ENCODE measurements at regions not wholly inside any gene's neighbourhood (a gene's known extent, or its start where the extent isn't known, plus 50 kb on each side); places are given as distances from the start of the nearest gene placed in this dataset.
"Not testable (repeated sequence)": the region's sequence is repeated elsewhere in the genome, so short reads cannot be mapped to it uniquely, and the experiment has no call there.

GRCh38 chr4:151857368-151857767, 96.6 kb upstream of the GATB start:
- in situ Hi-C loops (cut with MboI; ENCODE audit: low sequenced_read_pairs) = no loop called here
- no peak for DNase-seq (ENCODE audit: low spot score in 2 of 2)
- no peaks in the 10 kb centered on the region for H3K36me3 ChIP-seq (replicated peaks)
- H3K4me3 ChIP-seq = no peak overlapping the region
- no peaks in the 10 kb centered on the region for H3K4me1 ChIP-seq
- H3K27me3 ChIP-seq (ENCODE audit: low read depth) = 0 out of 2 replicates have a peak, but pooled peaks cover 5% of the 10 kb centered on the region
- H3K9me3 ChIP-seq = no peaks in the 10 kb centered on the region; the same call in 1 of the 2 replicates

GRCh38 chr4:151855747-151856146, 94.9 kb upstream of the GATB start:
- H3K4me3 ChIP-seq = no peak overlapping the region
- in situ Hi-C loops (cut with MboI; ENCODE audit: low sequenced_read_pairs) = no loop called here

GRCh38 chr4:151854731-151855130, 93.9 kb upstream of the GATB start:
- no peak for DNase-seq (ENCODE audit: low spot score in 2 of 2)
- H3K4me1 ChIP-seq = no peaks in the 10 kb centered on the region
- no peak overlapping the region for H3K4me3 ChIP-seq
- no peaks in the 10 kb centered on the region for H3K36me3 ChIP-seq (replicated peaks)
- H3K9me3 ChIP-seq = no peaks in the 10 kb centered on the region
- H3K27me3 ChIP-seq (ENCODE audit: low read depth) = peaks cover 5% of the 10 kb centered on the region; the same call in 1 of the 2 replicates
- in situ Hi-C loops (cut with MboI; ENCODE audit: low sequenced_read_pairs) = no loop called here

More at GRCh38 chr4:151855747-151856146, 94.9 kb upstream of the GATB start:
- H3K9me3 ChIP-seq = no peaks in the 10 kb centered on the region; the same call in 1 of the 2 replicates
- no peak for DNase-seq (ENCODE audit: low spot score in 2 of 2)
- H3K36me3 ChIP-seq (replicated peaks) = no peaks in the 10 kb centered on the region
- H3K4me1 ChIP-seq = no peaks in the 10 kb centered on the region
- H3K27me3 ChIP-seq (ENCODE audit: low read depth) = peaks cover 8% of the 10 kb centered on the region; the same call in 1 of the 2 replicates

- no peak overlapping the region for H3K4me3 ChIP-seq
- H3K9me3 ChIP-seq = no peaks in the 10 kb centered on the region
- H3K27me3 ChIP-seq (ENCODE audit: low read depth) = peaks cover 3% of the 10 kb centered on the region; the same call in 1 of the 2 replicates
- no peaks in the 10 kb centered on the region for H3K36me3 ChIP-seq (replicated peaks)
- in situ Hi-C loops (cut with MboI; ENCODE audit: low sequenced_read_pairs) = no loop called here
- DNase-seq (ENCODE audit: low spot score in 2 of 2) = no peak
- H3K4me1 ChIP-seq = no peaks in the 10 kb centered on the region
Measured at GRCh38 chr4:151853034-151853433, 92.2 kb upstream of the GATB start.

GRCh38 chr4:151852202-151852601, 91.4 kb upstream of the GATB start:
- H3K4me1 ChIP-seq = no peaks in the 10 kb centered on the region
- no peaks in the 10 kb centered on the region for H3K36me3 ChIP-seq (replicated peaks)
- H3K4me3 ChIP-seq = no peak overlapping the region
- H3K27me3 ChIP-seq (ENCODE audit: low read depth) = peaks cover 3% of the 10 kb centered on the region; the same call in 1 of the 2 replicates
- H3K9me3 ChIP-seq = no peaks in the 10 kb centered on the region
- DNase-seq (ENCODE audit: low spot score in 2 of 2) = no peak
- in situ Hi-C loops (cut with MboI; ENCODE audit: low sequenced_read_pairs) = no loop called here

- peaks cover 6% of the 10 kb centered on the region; the same call in 1 of the 2 replicates for H3K27me3 ChIP-seq (ENCODE audit: low read depth)
- H3K9me3 ChIP-seq = no peaks in the 10 kb centered on the region
- H3K4me3 ChIP-seq = no peak overlapping the region
- DNase-seq (ENCODE audit: low spot score in 2 of 2) = no peak
- no peaks in the 10 kb centered on the region for H3K36me3 ChIP-seq (replicated peaks)
- no peaks in the 10 kb centered on the region for H3K4me1 ChIP-seq
- in situ Hi-C loops (cut with MboI; ENCODE audit: low sequenced_read_pairs) = no loop called here
Measured at GRCh38 chr4:151851354-151851753, 90.5 kb upstream of the GATB start.

GRCh38 chr4:151850791-151851213, 90.0 kb upstream of the GATB start:
- no peaks in the 10 kb centered on the region for H3K36me3 ChIP-seq (replicated peaks)
- H3K4me1 ChIP-seq = no peaks in the 10 kb centered on the region
- no peaks in the 10 kb centered on the region for H3K9me3 ChIP-seq
- in situ Hi-C loops (cut with MboI; ENCODE audit: low sequenced_read_pairs) = no loop called here
- DNase-seq (ENCODE audit: low spot score in 2 of 2) = no peak
- no peak overlapping the region for H3K4me3 ChIP-seq
- peaks cover 6% of the 10 kb centered on the region; the same call in 1 of the 2 replicates for H3K27me3 ChIP-seq (ENCODE audit: low read depth)

GRCh38 chr4:151845551-151845950, 84.7 kb upstream of the GATB start:
- H3K4me3 ChIP-seq; H3K4me1 ChIP-seq; H3K9me3 ChIP-seq; H3K27me3 ChIP-seq (ENCODE audit: low read depth); DNase-seq (ENCODE audit: low spot score in 2 of 2); H3K36me3 ChIP-seq (replicated peaks); in situ Hi-C loops (cut with MboI; ENCODE audit: low sequenced_read_pairs): not testable (repeated sequence)

GRCh38 chr4:151842430-151843079, 81.7 kb upstream of the GATB start:
- DNase-seq (ENCODE audit: low spot score in 2 of 2) = no peak
- in situ Hi-C loops (cut with MboI; ENCODE audit: low sequenced_read_pairs) = no loop called here
- Histone ChIP-seq H3K36me3 (replicated peaks) (no peaks in the 10 kb centered on the region), H3K4me3 (no peak overlapping the region), H3K9me3 (no peaks in the 10 kb centered on the region), H3K4me1 (no peaks in the 10 kb centered on the region), H3K27me3 (ENCODE audit: low read depth) (0 out of 2 replicates have a peak, but pooled peaks cover 7% of the 10 kb centered on the region)

GRCh38 chr4:151841107-151841506, 80.3 kb upstream of the GATB start:
- Histone ChIP-seq H3K4me1 (no peaks in the 10 kb centered on the region), H3K9me3 (no peaks in the 10 kb centered on the region), H3K27me3 (ENCODE audit: low read depth) (0 out of 2 replicates have a peak, but pooled peaks cover 4% of the 10 kb centered on the region), H3K36me3 (replicated peaks) (no peaks in the 10 kb centered on the region), H3K4me3 (no peak overlapping the region)
- in situ Hi-C loops (cut with MboI; ENCODE audit: low sequenced_read_pairs) = no loop called here
- no peak for DNase-seq (ENCODE audit: low spot score in 2 of 2)

GRCh38 chr4:151835467-151835866, 74.7 kb upstream of the GATB start:
- in situ Hi-C loops (cut with MboI; ENCODE audit: low sequenced_read_pairs) = no loop called here
- DNase-seq (ENCODE audit: low spot score in 2 of 2) = no peak
- 0 out of 2 replicates have a peak, but pooled peaks cover 5% of the 10 kb centered on the region for H3K4me1 ChIP-seq
- no peak overlapping the region for H3K4me3 ChIP-seq
- H3K9me3 ChIP-seq = no peaks in the 10 kb centered on the region
- 0 out of 2 replicates have a peak, but pooled peaks cover 4% of the 10 kb centered on the region for H3K27me3 ChIP-seq (ENCODE audit: low read depth)
- no peaks in the 10 kb centered on the region for H3K36me3 ChIP-seq (replicated peaks)

GRCh38 chr4:151833174-151833573, 72.4 kb upstream of the GATB start:
- Histone ChIP-seq H3K4me1 (0 out of 2 replicates have a peak, but pooled peaks cover 5% of the 10 kb centered on the region), H3K4me3 (no peak overlapping the region), H3K36me3 (replicated peaks) (no peaks in the 10 kb centered on the region), H3K9me3 (no peaks in the 10 kb centered on the region), H3K27me3 (ENCODE audit: low read depth) (0 out of 2 replicates have a peak, but pooled peaks cover 1% of the 10 kb centered on the region)
- no peak for DNase-seq (ENCODE audit: low spot score in 2 of 2)
- in situ Hi-C loops (cut with MboI; ENCODE audit: low sequenced_read_pairs) = no loop called here

GRCh38 chr4:151831526-151831925, 70.7 kb upstream of the GATB start:
- in situ Hi-C loops (cut with MboI; ENCODE audit: low sequenced_read_pairs) = no loop called here
- H3K4me1 ChIP-seq = 0 out of 2 replicates have a peak, but pooled peaks cover 5% of the 10 kb centered on the region
- no peaks in the 10 kb centered on the region for H3K27me3 ChIP-seq (ENCODE audit: low read depth)
- H3K9me3 ChIP-seq = no peaks in the 10 kb centered on the region
- no peak for DNase-seq (ENCODE audit: low spot score in 2 of 2)
- H3K4me3 ChIP-seq = no peak overlapping the region
- no peaks in the 10 kb centered on the region for H3K36me3 ChIP-seq (replicated peaks)

- no peaks in the 10 kb centered on the region for H3K27me3 ChIP-seq (ENCODE audit: low read depth)
- H3K9me3 ChIP-seq = no peaks in the 10 kb centered on the region
- no peaks in the 10 kb centered on the region for H3K36me3 ChIP-seq (replicated peaks)
- H3K4me1 ChIP-seq = 0 out of 2 replicates have a peak, but pooled peaks cover 4% of the 10 kb centered on the region
- DNase-seq (ENCODE audit: low spot score in 2 of 2) = no peak
- no peak overlapping the region for H3K4me3 ChIP-seq
- in situ Hi-C loops (cut with MboI; ENCODE audit: low sequenced_read_pairs) = no loop called here
Measured at GRCh38 chr4:151830168-151830567, 69.4 kb upstream of the GATB start.
